ENCODE measurements at regions not wholly inside any gene's neighbourhood (a gene's known extent, or its start where the extent isn't known, plus 50 kb on each side); places are given as distances from the start of the nearest gene placed in this dataset.

- no peak for DNase-seq (ENCODE audit: low read depth in 3 of 3)
These were observed 253.8 kb downstream of the TNS1 start for GRCh38 chr2:217749008-217749407.

GRCh38 chr2:217746808-217747207 is 256.0 kb downstream of the TNS1 start:
- no peak for DNase-seq (ENCODE audit: low read depth in 3 of 3)

GRCh38 chr2:217743966-217744761 is 258.6 kb downstream of the TNS1 start:
- no peak for DNase-seq (ENCODE audit: low read depth in 3 of 3)

- no peak for DNase-seq (ENCODE audit: low read depth in 3 of 3)
These were observed 259.4 kb downstream of the TNS1 start for GRCh38 chr2:217743407-217743806.

GRCh38 chr2:217742841-217743240 is 260.0 kb downstream of the TNS1 start:
- no peak for DNase-seq (ENCODE audit: low read depth in 3 of 3)

- DNase-seq (ENCODE audit: low read depth in 3 of 3) = no peak
These were observed 260.5 kb downstream of the TNS1 start for GRCh38 chr2:217742276-217742675.

- no peak for DNase-seq (ENCODE audit: low read depth in 3 of 3)
These were observed 261.3 kb downstream of the TNS1 start for GRCh38 chr2:217741381-217741955.

GRCh38 chr2:217740756-217741155 is 262.0 kb downstream of the TNS1 start:
- DNase-seq (ENCODE audit: low read depth in 3 of 3) = no peak

- DNase-seq (ENCODE audit: low read depth in 3 of 3) = no peak
These were observed 262.6 kb downstream of the TNS1 start for GRCh38 chr2:217740178-217740577.

GRCh38 chr2:217739741-217740140 is 263.1 kb downstream of the TNS1 start:
- DNase-seq (ENCODE audit: low read depth in 3 of 3) = no peak

GRCh38 chr2:217738061-217738460 is 264.7 kb downstream of the TNS1 start:
- DNase-seq (ENCODE audit: low read depth in 3 of 3) = no peak

GRCh38 chr2:217736776-217737550 is 265.8 kb downstream of the TNS1 start:
- no peak for DNase-seq (ENCODE audit: low read depth in 3 of 3)

- DNase-seq (ENCODE audit: low read depth in 3 of 3) = no peak
These were observed 266.9 kb downstream of the TNS1 start for GRCh38 chr2:217735899-217736298.

- no peak for DNase-seq (ENCODE audit: low read depth in 3 of 3)
These were observed 267.8 kb downstream of the TNS1 start for GRCh38 chr2:217735034-217735433.

GRCh38 chr2:217733461-217733860 is 269.3 kb downstream of the TNS1 start:
- DNase-seq (ENCODE audit: low read depth in 3 of 3) = no peak

GRCh38 chr2:217732992-217733391 is 269.8 kb downstream of the TNS1 start:
- no peak for DNase-seq (ENCODE audit: low read depth in 3 of 3)

GRCh38 chr2:217731805-217732204 is 271.0 kb downstream of the TNS1 start:
- no peak for DNase-seq (ENCODE audit: low read depth in 3 of 3)

GRCh38 chr2:217729421-217730053 is 273.3 kb downstream of the TNS1 start:
- no peak for DNase-seq (ENCODE audit: low read depth in 3 of 3)

GRCh38 chr2:217727801-217728200 is 275.0 kb downstream of the TNS1 start:
- no peak for DNase-seq (ENCODE audit: low read depth in 3 of 3)

- no peak for DNase-seq (ENCODE audit: low read depth in 3 of 3)
These were observed 277.4 kb downstream of the TNS1 start for GRCh38 chr2:217725409-217725808.

- no peak for DNase-seq (ENCODE audit: low read depth in 3 of 3)
These were observed 278.3 kb downstream of the TNS1 start for GRCh38 chr2:217724471-217724870.

GRCh38 chr2:217723981-217724380 is 278.8 kb downstream of the TNS1 start:
- DNase-seq (ENCODE audit: low read depth in 3 of 3) = no peak
